HCT116 (cell line): ENCODE measurements at regions not wholly inside any gene's neighbourhood (a gene's known extent, or its start where the extent isn't known, plus 50 kb on each side); places are given as distances from the start of the nearest gene placed in this dataset.

Source experiments
- POLR2A ChIP-seq: IDR thresholded peaks from 2 replicates; pipeline ENCODE4 v1.7.0; 2011; ENCODE audit warnings: borderline replicate concordance; ENCODE audit not compliant: insufficient read depth, insufficient read length; ENCODE audit errors: extremely low read depth
- POLR2AphosphoS5 ChIP-seq: IDR thresholded peaks from 2 replicates; pipeline ENCODE4 v1.6.1; 2011; ENCODE audit warnings: mild to moderate bottlenecking, low read depth, low read length, moderate library complexity
- TF ChIP-seq, protein P1 (sequence below), 3 experiments: fragments of 200-600 bp in 1 of 3; sonication (generic) in 1 of 3; IDR thresholded peaks in 2 of 3; conservative IDR thresholded peaks in 1 of 3; 2 replicates each; pipeline ENCODE4 v1.5.1; 2012 to 2017; ENCODE audit warnings: low read depth in 2 of 3, low read length in 2 of 3, antibody characterized with exemption in 1 of 3, borderline replicate concordance in 1 of 3, control low read depth in 1 of 3, mild to moderate bottlenecking in 1 of 3, mixed read lengths in 1 of 3, mixed run types in 1 of 3, moderate library complexity in 1 of 3; ENCODE audit not compliant: insufficient read depth in 1 of 3

DNA sequence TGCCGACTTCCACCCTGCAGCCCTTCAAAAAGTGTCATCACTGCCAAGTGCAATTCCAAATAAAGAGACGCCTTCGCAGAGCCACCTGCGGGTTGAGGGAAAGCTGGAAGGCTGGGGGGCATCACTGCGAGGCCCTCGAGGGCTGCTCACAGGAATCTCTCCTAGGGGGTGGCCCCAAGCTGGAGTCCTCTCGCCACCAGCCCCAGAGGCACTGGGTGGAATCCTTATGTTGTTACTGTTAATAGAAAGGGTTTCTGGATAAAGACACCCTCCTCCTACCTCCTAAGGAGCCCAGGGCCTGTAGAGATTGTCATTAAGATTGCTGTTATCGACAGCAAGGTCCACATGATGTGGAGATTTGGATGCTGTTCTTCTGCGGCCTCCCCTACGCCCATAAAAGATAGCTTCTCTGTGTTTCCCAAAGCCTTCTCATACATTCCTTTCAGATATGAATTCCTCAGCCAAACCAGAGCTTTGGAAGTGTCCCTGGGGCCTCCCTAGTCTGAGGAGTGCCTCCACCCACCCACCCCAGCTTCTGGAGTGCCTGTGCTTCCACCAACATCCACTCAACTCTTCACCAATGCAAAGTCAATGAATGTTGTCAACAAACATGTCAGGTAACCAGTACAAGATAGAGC, 512.7 kb downstream of the SHQ1 start:
- TF ChIP-seq, protein P1, sequence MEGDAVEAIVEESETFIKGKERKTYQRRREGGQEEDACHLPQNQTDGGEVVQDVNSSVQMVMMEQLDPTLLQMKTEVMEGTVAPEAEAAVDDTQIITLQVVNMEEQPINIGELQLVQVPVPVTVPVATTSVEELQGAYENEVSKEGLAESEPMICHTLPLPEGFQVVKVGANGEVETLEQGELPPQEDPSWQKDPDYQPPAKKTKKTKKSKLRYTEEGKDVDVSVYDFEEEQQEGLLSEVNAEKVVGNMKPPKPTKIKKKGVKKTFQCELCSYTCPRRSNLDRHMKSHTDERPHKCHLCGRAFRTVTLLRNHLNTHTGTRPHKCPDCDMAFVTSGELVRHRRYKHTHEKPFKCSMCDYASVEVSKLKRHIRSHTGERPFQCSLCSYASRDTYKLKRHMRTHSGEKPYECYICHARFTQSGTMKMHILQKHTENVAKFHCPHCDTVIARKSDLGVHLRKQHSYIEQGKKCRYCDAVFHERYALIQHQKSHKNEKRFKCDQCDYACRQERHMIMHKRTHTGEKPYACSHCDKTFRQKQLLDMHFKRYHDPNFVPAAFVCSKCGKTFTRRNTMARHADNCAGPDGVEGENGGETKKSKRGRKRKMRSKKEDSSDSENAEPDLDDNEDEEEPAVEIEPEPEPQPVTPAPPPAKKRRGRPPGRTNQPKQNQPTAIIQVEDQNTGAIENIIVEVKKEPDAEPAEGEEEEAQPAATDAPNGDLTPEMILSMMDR (IDR thresholded peaks at IDR 0.05 in 2 of 3, conservative IDR thresholded peaks at IDR 0.05 in 1 of 3; ENCODE audit: borderline replicate concordance in 1 of 3, insufficient read depth in 1 of 3, low read depth in 2 of 3, low read length in 2 of 3), result no peak
- TF ChIP-seq POLR2A (no peak), POLR2AphosphoS5 (no peak)
